GM19043 (cell line): ENCODE measurements at regions not wholly inside any gene's neighbourhood (a gene's known extent, or its start where the extent isn't known, plus 50 kb on each side); places are given as distances from the start of the nearest gene placed in this dataset.

ENCODE experiments used
- ATAC-seq: cut with Tn5 transposase; IDR thresholded peaks from one replicate; pipeline ENCODE4 v1.9.1; 2021; ENCODE audit warnings: low read depth; ENCODE audit not compliant: unreplicated experiment

DNA sequence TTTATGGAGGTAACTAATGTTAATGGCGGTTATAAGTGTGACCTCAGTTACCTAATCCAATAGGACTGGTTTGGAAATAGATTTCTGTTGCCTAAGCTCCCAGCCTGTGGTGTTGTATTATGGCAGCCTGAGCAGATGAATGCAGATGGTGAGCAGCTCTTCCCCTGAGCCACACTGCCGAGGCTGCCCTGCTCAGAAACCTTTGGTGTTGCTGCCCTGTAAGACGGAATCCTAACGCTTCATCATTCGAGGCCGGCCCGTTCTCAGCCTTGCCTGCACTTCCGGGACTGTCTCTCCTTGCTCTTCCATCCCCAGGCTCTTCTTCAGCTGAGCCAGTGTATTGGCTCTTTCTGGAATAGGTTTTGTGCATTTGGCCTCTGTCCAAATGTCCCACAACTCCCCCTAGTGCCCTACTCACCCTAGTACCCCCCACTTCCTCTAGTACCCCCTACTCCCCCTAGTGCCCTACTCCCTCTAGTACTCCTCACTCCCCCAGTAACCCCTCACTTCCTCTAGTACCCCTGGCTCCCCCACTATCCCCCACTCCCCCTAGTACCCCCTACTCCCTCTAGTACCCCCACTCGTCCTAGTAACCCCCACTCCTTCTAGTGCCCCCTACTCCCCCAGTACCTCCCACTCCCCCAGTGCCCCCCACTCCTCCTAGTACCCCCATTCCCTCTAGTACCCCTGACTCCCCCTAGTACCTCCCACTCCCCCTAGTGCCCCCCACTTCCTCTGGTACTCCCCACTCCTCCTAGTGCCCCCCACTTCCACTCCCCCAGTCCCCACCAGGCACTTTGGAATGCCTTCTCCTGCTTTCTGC is 106.0 kb upstream of the TAF1B start:
- ATAC-seq, result no peak

DNA sequence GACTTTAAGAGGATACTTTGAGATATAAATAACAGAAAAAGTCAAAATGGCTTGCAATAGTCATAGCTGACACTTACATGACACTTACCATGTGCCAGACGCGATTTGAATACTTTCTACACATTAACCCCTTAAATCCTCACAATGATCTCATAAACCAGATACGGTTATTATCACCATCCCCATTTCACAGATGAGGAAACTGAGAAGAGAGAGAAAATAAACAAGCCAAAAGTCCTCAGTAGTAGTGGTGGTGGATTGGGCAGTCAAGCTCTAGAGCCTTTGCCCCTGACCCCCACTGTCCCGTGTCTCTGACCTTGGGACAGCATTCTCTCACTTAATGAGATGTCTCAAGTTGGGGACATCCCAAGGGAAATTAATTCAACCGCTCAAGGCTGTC is 105.2 kb upstream of the TAF1B start:
- ATAC-seq, result no peak

DNA sequence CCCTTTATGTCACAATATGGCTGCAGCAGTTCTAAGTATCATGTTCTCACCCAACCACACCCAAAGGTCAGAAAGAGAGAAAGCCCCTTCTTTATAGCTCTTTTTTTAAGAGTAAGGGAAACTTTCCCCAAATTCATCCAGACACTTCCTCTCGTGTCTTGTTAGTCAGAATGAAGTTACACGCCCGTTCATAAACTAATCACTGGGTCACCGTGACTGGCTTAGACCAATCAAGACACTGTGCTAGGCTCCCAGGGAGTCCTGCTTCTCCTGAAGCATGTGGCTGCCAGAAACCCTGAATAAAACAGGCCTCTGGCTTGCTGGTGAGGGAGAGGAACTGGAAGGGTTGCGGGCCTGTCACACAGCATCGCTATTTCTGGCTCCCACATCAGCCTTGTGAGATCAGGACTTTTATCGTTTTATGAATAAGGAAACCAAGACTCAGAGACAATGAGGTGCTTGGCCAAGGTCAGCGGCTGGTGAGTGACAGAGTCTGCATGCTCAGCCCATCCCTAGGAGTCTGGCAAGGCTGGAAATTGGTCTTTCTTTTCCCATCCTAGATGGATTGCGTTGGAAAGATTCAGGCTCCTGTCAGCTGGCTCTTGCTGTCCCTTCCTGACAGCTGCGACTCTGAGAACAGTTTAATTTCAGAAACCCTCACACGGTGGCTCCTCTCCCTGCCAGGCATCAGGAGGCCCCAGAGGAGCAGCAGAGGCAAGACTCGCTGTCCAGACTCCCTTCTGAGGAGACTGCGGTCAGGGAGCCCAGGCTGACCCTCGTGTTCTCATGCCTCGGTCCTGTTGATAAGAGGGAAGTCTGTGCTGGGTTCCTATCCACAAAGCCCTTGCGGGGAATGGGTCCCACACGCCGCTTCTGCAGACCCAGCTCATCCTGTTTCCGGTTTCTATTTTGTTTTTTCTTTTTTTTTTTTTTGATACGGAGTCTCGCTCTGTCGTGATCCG is 104.5 kb upstream of the TAF1B start:
- ATAC-seq, result no peak

DNA sequence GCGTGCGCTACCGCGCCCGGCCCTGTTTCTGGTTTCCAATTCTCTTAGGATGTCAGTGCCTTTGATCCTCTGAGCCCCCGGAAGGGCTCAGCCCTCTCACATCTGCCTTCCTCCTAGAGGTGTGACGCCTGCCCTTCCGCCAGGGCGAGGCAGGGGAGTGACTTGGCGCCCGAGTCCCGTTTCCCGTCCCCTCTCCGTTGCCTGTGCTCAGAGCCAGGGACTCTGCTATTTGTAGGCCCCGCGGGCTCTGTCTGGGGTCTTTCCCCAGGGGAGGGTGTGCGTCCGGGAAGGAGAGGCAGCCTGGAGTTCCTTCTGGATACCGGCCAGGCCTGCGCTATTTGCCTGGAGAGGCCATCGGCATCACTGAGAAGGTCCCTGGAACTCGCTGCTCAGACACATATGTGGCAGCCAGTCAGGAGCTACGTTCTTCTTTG is 103.7 kb upstream of the TAF1B start:
- ATAC-seq, result no peak

DNA sequence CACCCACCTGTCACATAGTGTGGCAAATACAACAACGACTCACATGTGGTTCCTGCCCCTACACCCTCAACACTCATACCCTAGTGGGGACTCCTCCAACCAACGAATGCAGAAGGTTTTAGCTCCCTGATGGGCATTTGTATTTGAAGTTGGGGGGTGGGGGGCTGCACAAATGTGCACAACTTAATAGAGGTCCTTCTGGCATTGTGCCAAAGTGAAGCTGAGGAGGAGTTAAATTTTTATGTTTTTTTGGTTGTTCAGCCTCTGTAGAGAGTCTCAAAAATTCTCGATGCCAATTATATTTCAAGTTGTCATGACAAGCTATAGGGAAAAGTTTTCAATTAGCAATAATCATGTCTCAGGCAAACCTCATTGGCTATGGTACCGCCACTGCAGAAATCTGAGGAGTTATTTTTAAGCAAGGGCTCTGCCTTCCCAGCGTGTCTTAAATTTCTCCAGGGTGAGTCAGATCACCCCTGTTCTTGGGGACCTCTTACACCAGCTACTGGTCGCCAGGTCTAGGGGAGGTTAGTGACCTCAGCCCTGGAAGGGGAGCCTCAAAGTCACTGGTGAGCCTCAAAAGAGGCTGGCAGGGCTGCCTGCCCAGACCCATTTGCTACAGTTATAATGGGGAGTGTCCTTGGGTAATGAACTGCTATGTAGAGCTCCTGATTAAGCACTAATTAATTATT is 102.7 kb upstream of the TAF1B start:
- no peak for ATAC-seq

DNA sequence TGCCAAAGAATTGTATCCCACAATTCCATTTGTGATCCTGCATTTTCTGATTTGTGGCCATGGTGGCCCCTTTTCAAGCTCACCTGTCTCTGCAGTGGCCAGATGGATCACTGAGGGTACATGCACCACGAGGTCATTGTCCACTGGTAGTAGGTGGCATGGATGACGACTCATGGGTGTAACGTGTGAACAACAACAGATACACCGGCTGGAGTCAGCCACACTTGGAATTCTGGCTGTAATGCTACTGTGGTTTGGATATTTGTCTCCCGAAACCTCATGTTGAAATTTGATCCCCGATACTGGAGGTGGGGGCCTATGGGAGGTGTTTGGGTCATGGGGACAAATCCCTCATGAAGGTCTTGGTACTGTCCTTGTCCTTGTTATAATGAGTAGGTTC is 102.2 kb upstream of the TAF1B start:
- no peak for ATAC-seq

DNA sequence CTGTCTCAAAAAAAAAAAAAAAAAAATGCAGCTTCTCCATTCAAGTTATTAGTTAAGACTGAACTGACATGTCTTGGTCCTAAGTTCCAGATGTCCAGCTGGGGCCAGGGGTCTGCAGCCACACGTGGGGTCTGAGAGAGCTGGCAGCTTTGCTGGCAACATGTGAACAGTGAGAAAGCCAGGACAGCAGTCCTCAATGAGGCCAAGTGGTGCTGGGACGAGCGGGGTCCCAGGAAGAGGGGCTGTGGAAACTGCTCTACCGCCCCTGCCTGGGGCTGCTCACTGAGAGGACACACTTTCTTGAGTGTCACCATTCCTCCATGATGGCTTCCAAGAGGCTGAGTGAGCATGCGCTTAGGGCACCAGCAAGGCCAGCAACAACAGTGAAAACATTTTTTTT is 100.7 kb upstream of the TAF1B start:
- no peak for ATAC-seq

DNA sequence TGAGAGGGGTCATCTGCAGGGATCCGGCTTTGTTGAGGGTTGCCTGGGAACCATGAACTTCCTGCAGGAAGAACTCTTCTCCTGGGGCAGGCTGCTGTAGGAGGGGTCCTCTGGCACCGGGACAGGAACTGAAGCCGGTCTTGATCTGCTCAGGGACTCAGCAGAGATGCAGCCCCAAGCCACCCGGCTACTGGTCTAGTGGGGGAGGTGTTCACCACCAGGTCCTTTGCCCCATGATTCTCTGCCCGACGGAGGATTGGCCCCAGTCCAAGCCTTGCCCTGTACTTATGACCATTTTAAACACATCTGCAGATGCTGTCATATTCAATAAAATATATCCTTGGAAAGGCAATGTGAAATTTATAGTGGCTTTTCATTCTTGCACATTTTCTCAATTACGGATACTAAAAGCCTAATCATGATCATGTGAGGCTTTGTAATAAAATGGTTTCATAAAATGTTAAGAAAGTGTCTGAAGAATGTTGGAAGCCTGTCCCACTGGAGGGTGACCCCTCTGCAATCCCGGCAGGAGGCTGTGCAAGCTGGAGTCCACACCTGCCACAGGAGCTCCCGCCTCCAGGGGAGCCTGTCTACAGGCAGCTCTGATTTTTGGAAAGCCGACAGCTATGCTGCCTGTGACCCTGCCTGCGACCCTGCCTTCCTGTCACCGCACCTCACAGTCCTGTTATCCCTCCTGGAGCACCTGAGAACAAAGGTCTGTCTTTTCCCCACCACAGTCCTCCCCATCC is 98.8 kb upstream of the TAF1B start:
- no peak for ATAC-seq

DNA sequence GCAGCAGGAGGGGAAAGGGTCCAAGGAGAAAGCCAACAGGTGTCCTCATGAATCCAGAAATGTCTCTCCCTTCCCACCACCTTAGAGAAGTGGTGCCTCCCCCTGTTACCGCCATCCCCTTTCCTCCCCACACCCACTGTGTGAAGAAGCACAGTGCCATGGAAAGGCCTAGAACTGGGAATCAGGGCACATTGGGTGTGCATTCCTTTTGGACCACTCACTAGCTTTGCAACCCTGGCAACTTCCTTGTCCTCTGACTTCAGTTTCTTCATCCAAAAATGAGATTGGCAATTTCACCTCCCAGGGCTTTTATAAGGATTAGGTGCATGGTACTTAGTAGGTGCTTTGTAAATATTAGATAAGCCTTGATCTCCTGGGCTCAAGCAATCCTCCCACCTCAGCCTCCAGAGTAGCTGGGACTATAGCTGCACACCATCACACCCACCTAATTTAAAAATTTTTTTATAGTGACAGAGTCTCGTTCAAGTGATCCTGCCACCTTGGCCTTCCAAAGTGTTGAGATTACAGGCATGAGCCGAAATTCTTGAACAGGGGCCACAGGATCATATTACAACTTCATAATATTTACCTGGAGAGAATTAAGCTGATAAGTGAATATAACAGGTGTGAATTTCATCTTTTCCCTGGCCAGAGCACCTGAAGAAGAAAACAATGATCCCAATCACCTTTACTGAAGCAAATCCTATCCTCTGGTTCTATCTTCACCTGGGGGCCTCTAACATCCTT is 97.9 kb upstream of the TAF1B start:
- no peak for ATAC-seq

DNA sequence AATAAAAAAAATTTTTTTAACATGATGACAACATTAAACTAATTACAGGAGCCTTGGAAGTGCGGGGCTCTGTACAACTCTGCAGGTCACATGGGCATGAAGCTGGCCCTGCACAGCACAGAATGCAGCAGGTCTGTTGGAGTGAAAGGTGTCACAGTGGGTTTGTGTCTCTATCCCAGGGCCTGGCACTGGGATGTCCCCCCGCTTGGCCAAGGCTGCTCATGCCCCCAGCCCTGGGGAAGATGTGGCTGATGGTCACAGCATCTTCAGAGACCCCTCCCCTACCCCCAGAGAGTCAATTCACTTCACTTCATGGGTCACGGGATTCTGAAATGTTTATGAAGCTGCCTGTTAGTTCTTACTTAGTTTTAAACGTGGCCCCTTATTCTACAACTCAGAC is 95.9 kb upstream of the TAF1B start:
- ATAC-seq, result no peak

DNA sequence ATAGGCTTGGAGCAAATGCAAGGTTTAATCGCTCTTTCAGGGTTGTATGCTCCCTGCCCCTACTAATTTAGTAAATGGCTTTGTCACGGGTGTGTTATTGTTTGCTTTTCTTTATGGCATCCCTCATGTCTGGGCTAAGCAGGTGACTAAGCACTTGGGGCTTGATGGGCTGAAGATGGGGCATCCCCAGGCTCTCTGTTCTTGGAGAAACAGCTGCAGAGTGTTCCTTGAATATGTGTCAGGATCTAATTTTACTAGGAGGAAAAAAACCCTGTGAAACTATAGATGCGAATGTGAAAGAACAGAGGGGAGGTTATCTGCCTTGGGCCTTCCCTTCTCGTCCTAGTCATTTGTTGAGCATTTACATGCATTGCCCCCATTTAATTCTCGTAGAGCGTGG is 94.7 kb upstream of the TAF1B start:
- ATAC-seq, result no peak

DNA sequence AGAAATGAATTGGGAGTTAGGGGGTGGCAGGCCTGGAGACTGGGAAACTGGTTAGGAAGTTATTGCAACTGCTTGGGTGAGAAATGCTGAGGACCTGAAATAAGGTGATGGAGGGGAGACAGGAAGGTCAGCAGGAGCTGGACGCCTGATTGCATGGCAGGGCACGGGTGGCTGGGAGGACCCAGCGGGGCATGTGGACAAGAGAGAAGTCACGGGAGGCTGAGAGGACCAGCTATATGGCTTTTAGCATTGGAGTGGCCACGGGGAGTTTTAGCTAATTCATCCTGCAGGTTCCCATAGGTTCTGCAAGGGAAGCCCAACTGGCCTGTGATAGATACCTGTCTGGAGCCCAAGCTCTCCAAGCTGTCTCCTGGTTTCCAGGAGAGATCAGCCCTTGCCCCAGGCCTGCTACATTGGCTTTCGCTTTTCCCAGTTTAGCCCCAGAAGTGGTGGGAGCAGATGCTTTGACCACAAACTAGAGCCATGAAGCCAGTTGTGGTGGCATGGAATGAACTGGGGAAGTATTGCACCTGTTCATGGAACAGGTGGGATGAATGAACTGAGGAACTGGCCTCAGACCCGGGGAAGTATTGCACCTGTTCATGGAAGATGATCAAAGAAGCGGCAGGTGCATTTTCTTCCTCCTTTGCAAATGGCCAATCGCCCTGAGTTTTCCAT is 93.6 kb upstream of the TAF1B start:
- no peak for ATAC-seq

DNA sequence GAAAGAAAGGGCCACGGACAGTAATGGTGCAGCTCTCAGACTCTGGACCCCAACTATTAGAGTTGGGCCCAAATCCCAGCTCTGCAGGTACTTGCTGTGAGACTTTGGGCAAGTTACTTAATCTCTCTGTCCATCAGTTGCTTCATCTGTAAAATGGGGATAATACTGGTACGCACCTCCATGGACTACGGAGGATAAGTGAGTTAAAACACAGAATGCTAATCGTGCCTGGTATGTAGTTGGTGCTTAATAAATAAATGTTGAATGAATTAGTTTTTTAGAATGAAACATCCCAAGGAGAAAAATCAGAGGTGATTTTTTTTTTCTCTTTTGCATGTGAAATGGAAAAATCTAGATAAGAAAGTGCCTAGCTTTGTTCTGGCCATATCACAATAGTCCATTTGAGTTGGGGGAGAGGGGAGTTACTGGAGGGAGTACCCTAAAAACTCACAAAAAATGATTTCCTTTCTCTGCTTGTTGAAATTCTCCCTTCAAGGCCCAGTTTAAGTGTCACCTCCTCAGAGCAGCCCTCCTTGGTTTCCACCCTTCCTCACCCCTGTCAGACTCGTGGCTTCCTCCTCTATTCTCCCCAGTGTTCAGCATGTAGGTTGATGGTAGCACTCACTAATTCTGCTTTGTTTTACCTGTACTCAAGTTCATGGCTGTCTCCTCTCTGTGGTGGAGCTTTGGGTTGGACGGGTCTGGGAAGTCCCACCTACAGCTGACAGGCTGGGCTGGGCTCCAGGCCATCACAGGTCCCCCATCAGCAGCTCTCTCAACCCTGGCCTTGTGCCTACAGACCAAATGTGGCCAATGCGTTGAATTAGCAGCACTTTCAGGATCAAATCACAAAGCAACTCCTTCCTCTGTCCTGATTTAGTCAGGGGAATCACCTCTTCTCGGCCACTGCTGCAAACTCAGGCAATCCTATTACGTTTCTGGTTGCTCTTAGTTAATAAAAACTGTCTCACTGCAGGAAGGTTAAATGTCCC is 92.8 kb upstream of the TAF1B start:
- ATAC-seq, result no peak

DNA sequence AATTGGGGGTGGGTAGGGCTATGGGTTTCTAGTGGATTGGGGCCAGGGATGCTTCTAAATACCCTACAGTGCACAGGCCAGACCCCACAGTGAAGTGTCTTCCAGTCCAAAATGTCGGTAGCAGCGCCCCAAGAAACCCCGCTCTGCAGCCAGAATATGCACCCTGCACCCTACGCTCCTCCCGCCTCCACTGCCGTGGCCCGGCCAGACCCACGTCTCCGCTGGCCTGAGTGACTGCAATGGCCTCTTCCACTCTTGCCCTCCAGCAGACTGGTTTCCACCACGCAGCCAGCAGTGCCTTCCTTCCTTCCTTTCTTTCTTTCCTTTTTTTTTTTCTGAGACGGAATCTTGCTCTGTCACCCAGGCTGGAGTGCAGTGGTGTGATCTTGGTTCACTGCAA is 91.4 kb upstream of the TAF1B start:
- ATAC-seq, result no peak

DNA sequence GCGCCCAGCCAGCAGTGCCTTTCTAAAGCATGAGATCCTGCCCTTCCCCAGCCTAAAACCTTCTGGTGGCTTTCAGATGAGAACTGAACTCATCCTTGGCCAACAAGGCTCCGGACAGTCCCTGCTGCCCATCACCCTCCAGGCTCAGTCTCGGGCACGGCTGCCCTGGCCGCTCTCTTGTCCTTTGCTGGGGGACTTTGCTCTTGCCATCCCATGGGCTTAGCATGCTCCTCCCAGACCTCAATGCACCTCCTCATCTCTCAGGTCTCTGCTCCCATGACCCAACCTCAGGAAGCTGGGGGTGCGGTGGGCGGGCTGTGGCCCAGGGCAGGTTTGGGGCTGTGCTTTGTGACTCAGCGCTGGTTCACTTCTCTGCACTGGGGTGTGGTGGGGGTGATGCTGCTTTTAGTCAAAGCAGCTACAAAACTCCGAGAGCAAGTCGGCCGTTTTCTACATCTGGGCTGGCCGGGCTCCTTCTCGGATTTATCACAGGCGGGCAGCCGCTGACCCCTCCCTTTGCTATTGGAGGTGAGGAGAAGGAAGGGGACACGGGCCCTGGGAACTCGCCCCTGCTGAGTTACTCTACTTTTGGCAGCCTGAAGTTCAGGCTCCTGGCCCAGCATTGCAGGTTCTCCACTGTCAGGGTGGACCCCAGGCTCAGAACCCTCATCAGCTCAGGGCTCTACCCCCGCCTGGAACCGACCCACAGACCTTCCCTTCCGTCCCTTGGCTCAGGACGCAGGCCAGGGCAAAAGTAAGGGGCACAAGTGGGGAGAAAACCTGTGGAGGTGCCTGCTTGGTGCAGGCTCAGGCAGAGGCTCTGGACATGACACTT is 90.6 kb upstream of the TAF1B start:
- no peak for ATAC-seq

DNA sequence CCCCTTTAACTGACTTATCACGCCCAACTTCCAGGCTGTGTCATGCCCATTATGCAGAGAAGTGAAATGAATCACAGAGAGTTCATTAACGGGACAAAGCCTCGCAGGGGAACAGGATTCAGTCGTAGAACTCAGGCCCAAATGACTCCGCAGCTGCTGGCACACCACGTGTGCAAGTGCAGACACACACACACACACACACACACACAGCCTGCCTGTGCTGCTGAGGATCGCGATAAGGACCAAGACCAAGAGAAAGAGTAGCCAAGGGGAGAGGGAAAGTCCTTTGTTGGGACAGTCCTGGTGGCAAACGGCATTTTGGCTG is 90.0 kb upstream of the TAF1B start:
- ATAC-seq, result peak; percentile 74
